Activated CD4-positive, alpha-beta T cell treated with anti-CD3 and anti-CD28 coated beads, Interleukin-2, amount 50 U/mL, for 1 hour (primary cell): ENCODE measurements at regions not wholly inside any gene's neighbourhood (a gene's known extent, or its start where the extent isn't known, plus 50 kb on each side); places are given as distances from the start of the nearest gene placed in this dataset.

Experiments
- DNase-seq: peaks from one replicate; pipeline ENCODE4 v3.0.0-alpha.2; 2020

- no peak for DNase-seq
Observed at GRCh38 chr1:56390232-56390867, 189.0 kb downstream of the PLPP3 start.

- DNase-seq: no peak
Observed at GRCh38 chr1:56389813-56390212, 189.6 kb downstream of the PLPP3 start.

- DNase-seq: no peak
Observed at GRCh38 chr1:56387071-56387740, 192.2 kb downstream of the PLPP3 start.

- DNase-seq: no peak
Observed at GRCh38 chr1:56385314-56385713, 194.0 kb downstream of the PLPP3 start.

- no peak for DNase-seq
Observed at GRCh38 chr1:56382929-56383328, 196.4 kb downstream of the PLPP3 start.

- DNase-seq: no peak
Observed at GRCh38 chr1:56380531-56380930, 198.8 kb downstream of the PLPP3 start.

- no peak for DNase-seq
Observed at GRCh38 chr1:56378341-56379070, 200.9 kb downstream of the PLPP3 start.

- DNase-seq: no peak
Observed at GRCh38 chr1:56377431-56377830, 201.9 kb downstream of the PLPP3 start.

GRCh38 chr1:56376188-56376984, 203.0 kb downstream of the PLPP3 start:
- DNase-seq: no peak

- DNase-seq: no peak
Observed at GRCh38 chr1:56375326-56375804, 204.0 kb downstream of the PLPP3 start.

GRCh38 chr1:56374026-56374974, 205.1 kb downstream of the PLPP3 start:
- no peak for DNase-seq

GRCh38 chr1:56370513-56370912, 208.8 kb downstream of the PLPP3 start:
- no peak for DNase-seq

GRCh38 chr1:56363007-56363770, 216.2 kb downstream of the PLPP3 start:
- DNase-seq: no peak

GRCh38 chr1:56360021-56360420, 219.3 kb downstream of the PLPP3 start:
- no peak for DNase-seq

GRCh38 chr1:56359056-56359455, 220.3 kb downstream of the PLPP3 start:
- no peak for DNase-seq

GRCh38 chr1:56357927-56358690, 221.3 kb downstream of the PLPP3 start:
- no peak for DNase-seq

- DNase-seq: no peak
Observed at GRCh38 chr1:56356376-56356990, 222.9 kb downstream of the PLPP3 start.

GRCh38 chr1:56355918-56356317, 223.4 kb downstream of the PLPP3 start:
- DNase-seq: no peak

GRCh38 chr1:56355422-56355821, 223.9 kb downstream of the PLPP3 start:
- DNase-seq: no peak

- DNase-seq: no peak
Observed at GRCh38 chr1:56345831-56346230, 233.5 kb downstream of the PLPP3 start.
